ENCODE measurements at regions not wholly inside any gene's neighbourhood (a gene's known extent, or its start where the extent isn't known, plus 50 kb on each side); places are given as distances from the start of the nearest gene placed in this dataset.

GRCh38 chr4:18813771-18814170, 792.2 kb upstream of the LCORL start:
- DNase-seq (ENCODE audit: low read depth, low spot score) = no peak
- CTCF ChIA-PET = no interaction called here
- POLR2A ChIA-PET = no interaction called here
- H3K4me3 ChIP-seq (ENCODE audit: low read depth, low read length) = no peak overlapping the region
- TF ChIP-seq CTCF (IDR thresholded peaks at IDR 0.05; ENCODE audit: insufficient read depth, low read length, missing control alignments) = no peak

- no peak for DNase-seq (ENCODE audit: low read depth, low spot score)
- TF ChIP-seq CTCF (IDR thresholded peaks at IDR 0.05; ENCODE audit: insufficient read depth, low read length, missing control alignments) = no peak
- POLR2A ChIA-PET = no interaction called here
- CTCF ChIA-PET = no interaction called here
- H3K4me3 ChIP-seq (ENCODE audit: low read depth, low read length) = no peak overlapping the region
Observed at GRCh38 chr4:18813055-18813454, 791.5 kb upstream of the LCORL start.

- ChIA-PET CTCF (no interaction called here), POLR2A (no interaction called here)
- DNase-seq (ENCODE audit: low read depth, low spot score) = no peak
- no peak for TF ChIP-seq CTCF (IDR thresholded peaks at IDR 0.05; ENCODE audit: insufficient read depth, low read length, missing control alignments)
- no peak overlapping the region for H3K4me3 ChIP-seq (ENCODE audit: low read depth, low read length)
Observed at GRCh38 chr4:18803781-18804180, 782.2 kb upstream of the LCORL start.

- DNase-seq (ENCODE audit: low read depth, low spot score) = no peak
- no peak overlapping the region for H3K4me3 ChIP-seq (ENCODE audit: low read depth, low read length)
- TF ChIP-seq CTCF (IDR thresholded peaks at IDR 0.05; ENCODE audit: insufficient read depth, low read length, missing control alignments) = no peak
- ChIA-PET POLR2A (no interaction called here), CTCF (no interaction called here)
Observed at GRCh38 chr4:18798123-18798522, 776.6 kb upstream of the LCORL start.

GRCh38 chr4:18795794-18796193, 774.2 kb upstream of the LCORL start:
- no peak for TF ChIP-seq CTCF (IDR thresholded peaks at IDR 0.05; ENCODE audit: insufficient read depth, low read length, missing control alignments)
- ChIA-PET POLR2A (no interaction called here), CTCF (no interaction called here)
- no peak for DNase-seq (ENCODE audit: low read depth, low spot score)
- H3K4me3 ChIP-seq (ENCODE audit: low read depth, low read length) = no peak overlapping the region

- no peak for TF ChIP-seq CTCF (IDR thresholded peaks at IDR 0.05; ENCODE audit: insufficient read depth, low read length, missing control alignments)
- H3K4me3 ChIP-seq (ENCODE audit: low read depth, low read length) = no peak overlapping the region
- DNase-seq (ENCODE audit: low read depth, low spot score) = no peak
- ChIA-PET POLR2A (no interaction called here), CTCF (no interaction called here)
Observed at GRCh38 chr4:18777190-18777930, 755.8 kb upstream of the LCORL start.

All from AG04449 (cell line).